WERI-Rb-1 (cell line): ENCODE measurements at regions not wholly inside any gene's neighbourhood (a gene's known extent, or its start where the extent isn't known, plus 50 kb on each side); places are given as distances from the start of the nearest gene placed in this dataset.

Experiments used
- DNase-seq: peaks from one replicate; pipeline ENCODE4 v3.0.0-alpha.2; 2020
- H3K27ac ChIP-seq: fragments of 250-450 bp; sonication (Bioruptor Pico); 2 replicates; pipeline ENCODE4 v1.5.1; 2020; ENCODE audit warnings: mild to moderate bottlenecking, moderate library complexity
- H3K27me3 ChIP-seq: fragments of 250-450 bp; sonication (Bioruptor Pico); 2 replicates; pipeline ENCODE4 v1.5.1; 2021; ENCODE audit warnings: mild to moderate bottlenecking, low read depth, moderate library complexity; ENCODE audit not compliant: insufficient read depth, severe bottlenecking
- H3K36me3 ChIP-seq: fragments of 250-450 bp; sonication (Bioruptor Pico); 2 replicates; pipeline ENCODE4 v1.5.1; 2020; ENCODE audit warnings: mild to moderate bottlenecking, moderate library complexity
- H3K4me3 ChIP-seq: 2 replicates; pipeline ENCODE4 v1.5.1; 2011; ENCODE audit warnings: low read depth, mild to moderate bottlenecking, control low read depth, low read length
- H3K9me3 ChIP-seq: fragments of 250-450 bp; sonication (Bioruptor Pico); 2 replicates; pipeline ENCODE4 v1.5.1; 2021; ENCODE audit warnings: mild to moderate bottlenecking, moderate library complexity; ENCODE audit not compliant: severe bottlenecking
- TF ChIP-seq, protein P1 (sequence below): IDR thresholded peaks from 2 replicates; pipeline ENCODE4 v1.5.1; 2011; ENCODE audit warnings: low read depth, mild to moderate bottlenecking, control low read depth, inconsistent platforms, low read length

DNA sequence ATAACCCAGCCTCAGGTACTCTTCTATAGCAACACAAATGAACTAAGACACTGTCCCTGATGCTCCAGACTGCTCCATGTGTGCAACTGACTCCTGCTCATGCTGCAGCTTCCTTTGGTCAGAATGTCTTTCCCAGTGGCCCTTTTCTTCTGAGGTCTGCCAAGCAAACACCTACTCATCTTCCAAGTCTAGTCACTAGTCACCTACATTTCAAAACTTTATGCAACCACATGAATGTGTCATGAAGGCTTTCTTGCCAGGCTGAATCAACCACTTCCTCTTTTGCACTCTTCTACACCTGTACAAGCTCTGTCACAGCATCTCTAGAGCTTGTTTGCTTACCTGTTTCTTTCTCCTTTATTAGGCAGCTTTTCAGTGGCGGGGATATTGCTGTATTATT, 75.8 kb downstream of the LSMEM1 start:
- Histone ChIP-seq H3K27me3 (no peaks in the 10 kb centered on the region), H3K27ac (no peak overlapping the region), H3K36me3 (no peaks in the 10 kb centered on the region), H3K9me3 (no peaks in the 10 kb centered on the region), H3K4me3 (no peak overlapping the region)
- TF ChIP-seq, protein P1, sequence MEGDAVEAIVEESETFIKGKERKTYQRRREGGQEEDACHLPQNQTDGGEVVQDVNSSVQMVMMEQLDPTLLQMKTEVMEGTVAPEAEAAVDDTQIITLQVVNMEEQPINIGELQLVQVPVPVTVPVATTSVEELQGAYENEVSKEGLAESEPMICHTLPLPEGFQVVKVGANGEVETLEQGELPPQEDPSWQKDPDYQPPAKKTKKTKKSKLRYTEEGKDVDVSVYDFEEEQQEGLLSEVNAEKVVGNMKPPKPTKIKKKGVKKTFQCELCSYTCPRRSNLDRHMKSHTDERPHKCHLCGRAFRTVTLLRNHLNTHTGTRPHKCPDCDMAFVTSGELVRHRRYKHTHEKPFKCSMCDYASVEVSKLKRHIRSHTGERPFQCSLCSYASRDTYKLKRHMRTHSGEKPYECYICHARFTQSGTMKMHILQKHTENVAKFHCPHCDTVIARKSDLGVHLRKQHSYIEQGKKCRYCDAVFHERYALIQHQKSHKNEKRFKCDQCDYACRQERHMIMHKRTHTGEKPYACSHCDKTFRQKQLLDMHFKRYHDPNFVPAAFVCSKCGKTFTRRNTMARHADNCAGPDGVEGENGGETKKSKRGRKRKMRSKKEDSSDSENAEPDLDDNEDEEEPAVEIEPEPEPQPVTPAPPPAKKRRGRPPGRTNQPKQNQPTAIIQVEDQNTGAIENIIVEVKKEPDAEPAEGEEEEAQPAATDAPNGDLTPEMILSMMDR = no peak
- no peak for DNase-seq

DNA sequence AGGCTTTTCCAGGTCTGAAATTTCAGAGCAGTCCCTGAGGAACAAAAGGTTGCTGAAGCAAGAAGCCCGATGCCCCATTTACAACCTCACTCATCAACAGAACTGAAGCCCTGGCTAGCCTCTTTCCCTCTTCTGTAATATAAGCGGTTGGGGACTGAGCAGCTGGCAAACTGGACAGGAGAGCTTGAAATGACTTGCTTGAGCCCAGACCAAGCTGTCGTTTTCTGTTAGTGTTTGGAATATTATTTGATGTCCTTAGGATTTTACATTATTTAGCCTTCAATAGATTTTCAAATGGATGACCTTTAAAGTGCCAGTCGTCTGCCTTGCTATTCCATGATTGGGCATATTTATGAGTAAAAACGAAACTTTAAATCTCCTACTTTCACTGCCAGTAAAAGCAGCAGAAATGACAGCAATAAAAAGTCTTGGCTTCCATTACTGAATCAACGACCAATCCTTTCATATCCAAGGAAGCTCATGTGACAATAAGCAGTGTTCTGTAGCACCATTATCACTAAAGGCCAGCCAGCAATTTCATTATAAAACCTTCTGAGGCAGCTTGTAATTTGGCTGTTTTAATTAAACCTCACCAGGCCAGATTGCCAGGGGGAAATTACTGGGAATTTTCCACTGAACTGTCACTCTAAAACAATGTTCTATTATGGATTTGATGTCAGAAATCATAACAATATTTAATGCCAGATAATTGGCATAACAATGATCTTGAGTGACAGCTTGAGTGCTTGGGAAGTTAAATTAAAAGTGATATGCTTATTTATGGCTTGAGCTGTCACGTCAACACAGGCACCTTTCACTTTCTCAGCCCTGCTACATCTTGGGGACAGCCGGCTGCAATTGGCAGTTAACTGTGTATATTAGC, 85.9 kb downstream of the LSMEM1 start:
- DNase-seq = no peak
- Histone ChIP-seq H3K27me3 (no peaks in the 10 kb centered on the region), H3K36me3 (no peaks in the 10 kb centered on the region), H3K4me3 (no peak overlapping the region), H3K9me3 (no peaks in the 10 kb centered on the region), H3K27ac (no peak overlapping the region)
- TF ChIP-seq, protein P1 = no peak

DNA sequence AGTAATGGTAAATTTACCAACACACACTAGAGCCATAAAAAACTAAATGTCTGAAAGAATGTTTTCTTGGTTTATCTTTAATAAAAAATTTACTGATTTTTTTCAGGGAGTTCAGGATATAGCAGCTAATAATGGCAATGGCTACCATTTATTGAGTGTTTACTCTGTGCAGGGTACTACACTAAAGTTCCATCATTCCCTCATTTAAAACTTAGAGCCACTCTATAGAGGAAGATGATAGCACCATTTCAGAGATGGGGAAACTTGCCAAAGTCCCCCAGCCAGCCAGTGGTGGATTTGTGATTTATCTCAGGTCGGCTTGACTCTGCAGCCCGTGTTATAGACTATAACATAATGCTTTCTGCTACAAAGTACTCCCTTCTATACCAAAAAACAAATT, 86.6 kb downstream of the LSMEM1 start:
- Histone ChIP-seq H3K36me3 (no peaks in the 10 kb centered on the region), H3K27me3 (no peaks in the 10 kb centered on the region), H3K27ac (no peak overlapping the region), H3K9me3 (no peaks in the 10 kb centered on the region), H3K4me3 (no peak overlapping the region)
- DNase-seq = no peak
- TF ChIP-seq, protein P1 = no peak

DNA sequence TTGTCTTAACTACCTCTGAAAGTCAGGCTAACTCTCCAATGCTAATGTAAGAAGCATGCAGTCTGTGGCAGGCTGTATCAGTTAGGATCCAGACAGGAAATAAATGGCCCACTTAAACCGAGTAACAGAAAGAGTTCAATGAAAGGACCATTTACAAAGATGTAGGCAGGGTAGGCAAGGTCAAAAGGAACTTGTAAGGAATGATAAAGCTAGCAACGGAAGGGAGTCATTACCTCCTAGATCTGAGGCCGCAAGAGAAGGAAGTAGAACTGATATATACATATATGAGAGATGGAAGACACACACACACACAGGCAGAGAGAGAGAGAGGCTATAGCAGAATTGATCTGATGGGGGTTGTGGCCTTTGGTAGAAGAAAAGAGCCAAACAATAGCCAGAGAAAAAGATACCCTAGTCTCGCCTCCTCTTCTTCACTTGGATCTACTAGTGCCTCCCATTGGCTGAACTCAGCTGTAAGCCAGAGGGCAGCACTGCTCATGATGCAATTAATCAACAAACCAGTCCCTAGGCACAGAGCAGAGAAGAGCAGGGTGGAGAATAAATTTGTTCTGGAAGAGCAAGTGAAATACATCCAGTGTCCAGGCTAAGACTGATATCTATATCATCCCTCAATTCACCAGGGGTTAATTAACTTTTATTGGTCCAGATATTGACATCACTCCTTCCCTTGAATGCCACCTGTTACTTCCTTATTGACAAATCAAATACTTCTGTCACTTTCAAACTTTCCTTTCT, 91.2 kb downstream of the LSMEM1 start:
- Histone ChIP-seq H3K9me3 (no peaks in the 10 kb centered on the region), H3K4me3 (no peak overlapping the region), H3K27ac (no peak overlapping the region), H3K36me3 (no peaks in the 10 kb centered on the region), H3K27me3 (no peaks in the 10 kb centered on the region)
- TF ChIP-seq, protein P1 = 0 out of 2 replicates have a peak, but pooled peaks have one; percentile 14
- no peak for DNase-seq

DNA sequence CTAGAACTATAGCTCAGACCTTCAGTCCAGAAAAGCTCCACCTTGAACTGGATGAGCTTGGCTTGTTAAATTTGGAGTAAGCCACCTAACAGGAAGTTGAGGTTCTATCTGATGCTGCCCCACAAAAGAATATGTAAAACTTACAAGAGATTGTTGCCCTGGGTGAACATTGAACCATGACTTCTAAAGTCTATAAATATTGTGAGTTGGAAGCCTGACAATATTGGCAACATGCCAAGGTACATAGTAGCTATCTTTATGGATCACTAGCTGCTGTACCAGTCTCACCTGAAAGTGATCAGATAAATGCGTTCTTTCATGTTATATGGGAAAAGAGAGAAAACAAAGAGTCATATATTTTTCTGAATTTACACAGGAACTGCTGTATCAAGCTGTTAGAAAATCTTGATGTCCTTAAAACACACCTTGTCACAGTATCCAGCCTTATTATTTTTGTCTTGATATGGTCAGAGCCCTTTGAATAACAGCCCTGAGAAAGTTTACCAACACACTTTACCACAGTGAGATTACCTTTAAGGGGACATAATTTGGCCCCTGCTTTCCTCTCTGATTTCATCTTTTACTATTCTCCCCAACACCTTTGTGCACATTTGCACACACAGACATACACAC, 92.0 kb downstream of the LSMEM1 start:
- H3K27me3 ChIP-seq = no peaks in the 10 kb centered on the region
- DNase-seq = no peak
- no peaks in the 10 kb centered on the region for H3K9me3 ChIP-seq
- TF ChIP-seq, protein P1 = no peak
- H3K36me3 ChIP-seq = no peaks in the 10 kb centered on the region
- no peak overlapping the region for H3K4me3 ChIP-seq
- H3K27ac ChIP-seq = no peak overlapping the region
